K562 (cell line): ENCODE measurements at regions not wholly inside any gene's neighbourhood (a gene's known extent, or its start where the extent isn't known, plus 50 kb on each side); places are given as distances from the start of the nearest gene placed in this dataset.

Experiments used
- ATAC-seq: fragments of 200-7000 bp; cut with Tn5 transposase; 3 replicates; pipeline ENCODE4 v1.9.1; 2020; ENCODE audit warnings: moderate library complexity
- BruUV-seq: library from RNA; stranded (reverse); fragments of 400-500 nt; replicated peaks from 2 replicates; lab custom pipeline; 2021; lab: Mats Ljungman, UMichigan
- CTCF ChIA-PET: fragments of 300-600 bp; formaldehyde crosslinking; extraction: SDS; loops from one replicate; lab custom pipeline; 2021; ENCODE audit warnings: low intra/inter-chr PET ratio; lab: Yijun Ruan, JAX
- POLR2A ChIA-PET: fragments of 300-600, 350-650 bp; sonication (Branson Sonifier 250); formaldehyde crosslinking; extraction: SDS; loops from one replicate; lab custom pipeline; 2021; ENCODE audit warnings: antibody characterized with exemption, inconsistent platforms; lab: Yijun Ruan, JAX
- DNase-seq, 4 experiments: peaks; one replicate each; pipeline versions ENCODE4 v3.0.0 to v3.0.0-alpha.2; 2011 to 2018; ENCODE audit warnings: low spot score in 3 of 4, mixed read lengths in 3 of 4; ENCODE audit errors: extremely low read depth in 1 of 4
- FAIRE-seq: peaks from 2 replicates; lab custom pipeline; 2011; peaks lifted over from hg19 to GRCh38; lab: Jason Lieb, UNC
- H2AFZ ChIP-seq: 2 replicates; pipeline ENCODE4 v1.6.0; 2011; ENCODE audit warnings: low read depth, low read length, control low read depth, inconsistent platforms
- H3K27ac ChIP-seq: fragments of 200-600 bp; 3 replicates; pipeline ENCODE4 v1.8.0; 2011; ENCODE audit warnings: low read depth, mild to moderate bottlenecking, control low read depth, inconsistent platforms, low read length, moderate library complexity, mixed read lengths; ENCODE audit errors: extremely low read depth
- H3K27me3 ChIP-seq, 2 experiments: fragments of 300-600 bp in 1 of 2; 2 replicates in 1 of 2; 3 replicates in 1 of 2; pipeline versions ENCODE4 v1.6.0 to v1.8.0; 2011; ENCODE audit warnings: inconsistent platforms in 2 of 2, low read length in 2 of 2, mild to moderate bottlenecking in 1 of 2, mixed read lengths in 1 of 2, moderate library complexity in 1 of 2; ENCODE audit not compliant: control insufficient read depth in 2 of 2, insufficient read depth in 2 of 2
- H3K36me3 ChIP-seq: fragments of 300-600 bp; 3 replicates; pipeline ENCODE4 v1.8.0; 2011; ENCODE audit warnings: mild to moderate bottlenecking, low read length, inconsistent platforms; ENCODE audit not compliant: control insufficient read depth, insufficient read depth
- H3K4me1 ChIP-seq, 2 experiments: fragments of 200-600 bp in 1 of 2; replicated peaks in 1 of 2; 2 replicates in 1 of 2; 3 replicates in 1 of 2; pipeline versions ENCODE4 v1.5.1 to v1.8.0; 2011; ENCODE audit warnings: inconsistent platforms in 2 of 2, low read length in 2 of 2, mild to moderate bottlenecking in 1 of 2, mixed read lengths in 1 of 2, moderate library complexity in 1 of 2; ENCODE audit not compliant: control insufficient read depth in 2 of 2, insufficient read depth in 2 of 2
- H3K4me2 ChIP-seq: 2 replicates; pipeline ENCODE4 v1.6.1; 2011; ENCODE audit warnings: low read length, control low read depth, inconsistent platforms, mixed read lengths; ENCODE audit not compliant: insufficient read depth
- H3K4me3 ChIP-seq: fragments of 200-600 bp; sonication (generic), shearing (Covaris generic); 2 replicates; pipeline ENCODE4 v1.5.1; 2016; ENCODE audit warnings: control low read depth, inconsistent platforms
- H3K79me2 ChIP-seq: fragments of 200-600 bp; 3 replicates; pipeline ENCODE4 v1.8.0; 2011; ENCODE audit warnings: low read length, inconsistent platforms; ENCODE audit not compliant: control insufficient read depth, insufficient read depth
- H3K9ac ChIP-seq, 2 experiments: 2 replicates each; pipeline versions ENCODE4 v1.6.0 to v1.6.1; 2011; ENCODE audit warnings: low read depth in 2 of 2, low read length in 2 of 2, control low read depth in 1 of 2, inconsistent platforms in 1 of 2, mild to moderate bottlenecking in 1 of 2, mixed read lengths in 1 of 2; ENCODE audit not compliant: insufficient read depth in 1 of 2
- H3K9me1 ChIP-seq: one replicate; pipeline ENCODE4 v1.6.0; 2011; ENCODE audit warnings: inconsistent platforms, mild to moderate bottlenecking, low read length, moderate library complexity; ENCODE audit not compliant: control insufficient read depth, insufficient read depth
- H3K9me3 ChIP-seq: replicated peaks from 2 replicates; pipeline ENCODE4 v1.5.1; 2011; ENCODE audit warnings: low read depth, low read length, inconsistent platforms; ENCODE audit not compliant: control insufficient read depth, insufficient read depth
- H4K20me1 ChIP-seq: replicated peaks from 2 replicates; pipeline ENCODE4 v1.6.1; 2011; ENCODE audit warnings: low read length, inconsistent platforms, mixed read lengths; ENCODE audit not compliant: control insufficient read depth, insufficient read depth
- GMEB1 ChIP-seq: fragments of 250-450 bp; sonication (Bioruptor Pico); IDR thresholded peaks from 2 replicates; pipeline ENCODE4 v1.4.0; 2020; ENCODE audit warnings: mild to moderate bottlenecking
- HMG20A ChIP-seq: fragments of 450-650 bp; formaldehyde crosslinking; conservative IDR thresholded peaks from 2 replicates; pipeline ENCODE4 v1.4.0; 2020; ENCODE audit warnings: mild to moderate bottlenecking, mixed read lengths
- IRF1 ChIP-seq: sonication (generic); formaldehyde crosslinking; IDR thresholded peaks from 2 replicates; pipeline ENCODE4 v1.8.0; 2022; ENCODE audit warnings: missing genetic modification reagents, mild to moderate bottlenecking, borderline replicate concordance
- LEF1 ChIP-seq: fragments of 450-650 bp; IDR thresholded peaks from 2 replicates; pipeline ENCODE4 v1.6.1; 2016; ENCODE audit warnings: mild to moderate bottlenecking
- NR3C1 ChIP-seq: sonication (generic); formaldehyde crosslinking; IDR thresholded peaks from 2 replicates; pipeline ENCODE4 v1.8.1; 2022; ENCODE audit warnings: missing genetic modification reagents
- PBX2 ChIP-seq, 2 experiments: IDR thresholded peaks in 1 of 2; conservative IDR thresholded peaks in 1 of 2; 2 replicates each; pipeline ENCODE4 v1.6.1; 2016; ENCODE audit warnings: low read depth in 2 of 2, mild to moderate bottlenecking in 1 of 2, missing compliant biosample characterization in 1 of 2, missing genetic modification characterization in 1 of 2, moderate library complexity in 1 of 2
- RAD51 ChIP-seq: fragments of 450-650 bp; IDR thresholded peaks from 2 replicates; pipeline ENCODE4 v1.7.1; 2016; ENCODE audit warnings: low read depth, mild to moderate bottlenecking, borderline replicate concordance
- RERE ChIP-seq: sonication (generic); formaldehyde crosslinking; IDR thresholded peaks from 2 replicates; pipeline ENCODE4 v1.8.0; 2023; ENCODE audit warnings: missing genetic modification reagents, mild to moderate bottlenecking, borderline replicate concordance
- ZFP1 ChIP-seq: fragments of 450-650 bp; formaldehyde crosslinking; IDR thresholded peaks from 2 replicates; pipeline ENCODE4 v1.4.0; 2020; ENCODE audit warnings: mild to moderate bottlenecking, mixed read lengths
- ZNF655 ChIP-seq: fragments of 250-450 bp; sonication (Bioruptor Pico); IDR thresholded peaks from 2 replicates; pipeline ENCODE4 v1.5.0; 2021
- whole genome bisulfite sequencing: fragments of 100-300 bp; shearing (Covaris generic); methylation state at CpG from one replicate; pipeline ENCODE4 v1.1.6; 2016; ENCODE audit warnings: low coverage, mixed read lengths; ENCODE audit not compliant: insufficient coverage; ENCODE audit errors: missing lambda C conversion rate; 5-methylcytosine and 5-hydroxymethylcytosine counted together
- in situ Hi-C: fragments of 300-500 bp; cut with MboI; formaldehyde crosslinking; loops from 4 replicates; pipeline ENCODE4 v1.15.0; 2018; ENCODE audit warnings: inconsistent platforms, mixed read lengths
- intact Hi-C: fragments of 100-400 bp; cut with micrococcal nuclease; formaldehyde crosslinking; loops from 2 replicates; pipeline ENCODE4 v1.14.2; 2022

- BruUV-seq = no TSS peak
- intact Hi-C loops = no loop called here
- H3K9me3 ChIP-seq = no peaks in the 10 kb centered on the region
- H3K36me3 ChIP-seq = no peaks in the 10 kb centered on the region
- H3K79me2 ChIP-seq = no peaks in the 10 kb centered on the region
- no peaks in the 10 kb centered on the region for H3K9me1 ChIP-seq
- POLR2A ChIA-PET = no interaction called here
- H2AFZ ChIP-seq = no peak overlapping the region
- WGBS = 2% methylated on average over 4 of the region's 4 CpGs
- H4K20me1 ChIP-seq = no peaks in the 10 kb centered on the region
- FAIRE-seq = no peak
- H3K27ac ChIP-seq = no peak overlapping the region
- no peak overlapping the region for H3K9ac ChIP-seq
- in situ Hi-C loops = no loop called here
- CTCF ChIA-PET = no interaction called here
- no peak for DNase-seq
- no peak overlapping the region for H3K4me2 ChIP-seq
- no peaks in the 10 kb centered on the region for H3K4me1 ChIP-seq
- H3K4me3 ChIP-seq = no peak overlapping the region
- no peak for ATAC-seq
- H3K27me3 ChIP-seq = no peaks in the 10 kb centered on the region
- TF ChIP-seq ZFP1 (CRISPR knock-in tag) (no peak), HMG20A (no peak), RAD51 (no peak), LEF1 (no peak), GMEB1 (CRISPR knock-in tag) (no peak), PBX2 (CRISPR knock-in tag; IDR thresholded peaks at IDR 0.05; ENCODE audit: low read depth) (no peak), PBX2 (tag; conservative IDR thresholded peaks at IDR 0.05; ENCODE audit: low read depth) (no peak), IRF1 (CRISPR knock-in tag) (no peak), ZNF655 (no peak), RERE (CRISPR knock-in tag) (no peak), NR3C1 (CRISPR knock-in tag) (no peak)
Observed at GRCh38 chr1:96962751-96963211, 241.2 kb downstream of the PTBP2 start.
